Epithelial cell of esophagus (primary cell): ENCODE measurements at regions not wholly inside any gene's neighbourhood (a gene's known extent, or its start where the extent isn't known, plus 50 kb on each side); places are given as distances from the start of the nearest gene placed in this dataset.

Experiments
- DNase-seq: peaks from one replicate; pipeline ENCODE4 v3.0.0; 2010; ENCODE audit warnings: low read depth
- H3K4me3 ChIP-seq: 2 replicates; pipeline ENCODE4 v1.5.1; 2011; ENCODE audit warnings: mild to moderate bottlenecking, low read length, control low read depth
- CTCF ChIP-seq: IDR thresholded peaks from 2 replicates; pipeline ENCODE4 v1.5.1; 2011; ENCODE audit warnings: low read depth, mild to moderate bottlenecking, low read length, control low read depth, inconsistent platforms; ENCODE audit not compliant: insufficient read depth; ENCODE audit errors: missing control alignments

DNA sequence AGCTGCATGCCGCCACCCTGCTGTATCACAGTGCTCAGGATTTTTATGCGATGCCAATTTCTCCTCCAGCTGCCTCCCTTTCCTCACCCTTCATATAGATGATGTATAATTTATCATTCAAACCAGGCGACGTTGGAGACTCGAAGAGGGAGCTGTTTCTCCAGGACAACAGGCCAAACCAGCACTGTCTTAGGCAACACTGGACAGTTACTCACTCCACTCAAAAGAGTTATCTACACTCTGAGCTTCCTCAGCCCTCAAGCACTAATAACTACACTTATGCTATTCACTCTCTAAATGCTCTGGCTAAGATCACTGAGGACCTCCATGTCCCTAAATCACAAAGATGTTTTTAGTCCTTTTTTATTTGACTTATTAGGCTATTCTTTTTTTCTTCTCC, 87.3 kb upstream of the RFC3 start:
- DNase-seq, result peak; percentile 20

DNA sequence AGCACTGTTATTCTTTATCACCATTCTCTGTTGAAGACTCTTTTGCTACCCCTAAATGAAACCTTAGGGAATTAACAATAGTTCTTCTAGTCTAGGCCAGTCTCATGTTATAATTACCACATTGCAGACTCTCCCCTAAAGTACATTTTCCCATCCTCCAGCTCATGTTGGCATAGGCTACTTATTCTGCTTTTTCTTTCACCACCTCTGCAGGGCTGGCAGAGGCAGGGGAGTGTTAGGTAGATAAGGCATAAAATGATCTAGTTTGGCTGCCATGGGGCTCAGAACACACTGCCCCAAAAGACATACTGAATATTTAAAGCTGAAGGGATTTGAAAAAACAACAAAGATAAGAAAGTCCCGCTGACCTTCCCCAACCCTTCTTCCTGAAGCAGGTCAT, 82.7 kb upstream of the RFC3 start:
- no peak for DNase-seq
- no peak for TF ChIP-seq CTCF
- no peak overlapping the region for H3K4me3 ChIP-seq

More for the DNA sequence above, 87.3 kb upstream of the RFC3 start:
- no peak overlapping the region for H3K4me3 ChIP-seq
- no peak for TF ChIP-seq CTCF

GRCh38 chr13:33739254-33739653, 78.7 kb upstream of the RFC3 start:
- H3K4me3 ChIP-seq, result no peak overlapping the region
- TF ChIP-seq CTCF, result no peak
- DNase-seq, result no peak

- DNase-seq, result peak; percentile 32
- no peak overlapping the region for H3K4me3 ChIP-seq
- no peak for TF ChIP-seq CTCF
Observed at GRCh38 chr13:33740134-33740538, 77.8 kb upstream of the RFC3 start.

DNA sequence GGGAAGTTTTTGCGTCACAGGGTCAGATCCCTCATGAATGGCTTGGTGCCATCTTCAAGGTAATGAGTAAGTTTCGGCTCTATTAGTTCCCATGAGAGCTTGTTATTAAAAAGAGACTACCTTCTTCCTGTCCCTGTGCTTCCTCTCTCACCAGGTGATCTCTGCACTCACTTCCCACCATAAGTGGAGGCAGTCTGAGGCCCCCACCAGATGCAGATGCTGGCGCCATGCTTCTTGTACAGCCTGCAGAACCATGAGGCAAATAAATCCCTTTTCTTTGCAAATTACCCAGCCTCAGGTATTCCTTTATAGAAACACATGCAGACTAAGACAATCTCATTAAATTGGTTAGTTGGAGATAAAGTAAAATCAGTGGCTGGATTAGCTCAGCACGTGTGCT, 75.6 kb upstream of the RFC3 start:
- no peak for DNase-seq
- no peak for TF ChIP-seq CTCF

GRCh38 chr13:33743438-33744368, 74.2 kb upstream of the RFC3 start:
- peak; percentile 55 for DNase-seq
- H3K4me3 ChIP-seq, result no peak overlapping the region
- no peak for TF ChIP-seq CTCF

More for the DNA sequence above, 75.6 kb upstream of the RFC3 start:
- H3K4me3 ChIP-seq, result no peak overlapping the region
